Astrocyte of the hippocampus (primary cell): ENCODE measurements at regions not wholly inside any gene's neighbourhood (a gene's known extent, or its start where the extent isn't known, plus 50 kb on each side); places are given as distances from the start of the nearest gene placed in this dataset.
"Not testable (repeated sequence)": the region's sequence is repeated elsewhere in the genome, so short reads cannot be mapped to it uniquely, and the experiment has no call there.

Experiments used
- DNase-seq: peaks from one replicate; pipeline ENCODE4 v3.0.0; 2011; ENCODE audit warnings: low read depth, low spot score

- DNase-seq = peak; percentile 71
These were observed 102.9 kb upstream of the ARMC3 start for GRCh38 chr10:22824984-22825383.

GRCh38 chr10:22824520-22824919, 103.3 kb upstream of the ARMC3 start:
- no peak for DNase-seq

GRCh38 chr10:22823109-22823508, 104.7 kb upstream of the ARMC3 start:
- peak; percentile 85 for DNase-seq

- DNase-seq = not testable (repeated sequence)
These were observed 105.9 kb upstream of the ARMC3 start for GRCh38 chr10:22821921-22822320.

- no peak for DNase-seq
These were observed 106.4 kb upstream of the ARMC3 start for GRCh38 chr10:22821501-22821900.

GRCh38 chr10:22816298-22816653, 101.9 kb upstream of the PIP4K2A start:
- DNase-seq = peak; percentile 70

GRCh38 chr10:22810643-22811465, 96.5 kb upstream of the PIP4K2A start:
- DNase-seq = no peak

- no peak for DNase-seq
These were observed 92.9 kb upstream of the PIP4K2A start for GRCh38 chr10:22807238-22807637.

- DNase-seq = peak; percentile 83
These were observed 90.9 kb upstream of the PIP4K2A start for GRCh38 chr10:22805304-22805703.

- DNase-seq = peak; percentile 68
These were observed 89.0 kb upstream of the PIP4K2A start for GRCh38 chr10:22803261-22803885.

GRCh38 chr10:22801785-22802184, 87.4 kb upstream of the PIP4K2A start:
- no peak for DNase-seq

GRCh38 chr10:22797796-22798195, 83.4 kb upstream of the PIP4K2A start:
- DNase-seq = not testable (repeated sequence)

GRCh38 chr10:22795546-22795945, 81.2 kb upstream of the PIP4K2A start:
- DNase-seq = no peak

- DNase-seq = no peak
These were observed 77.8 kb upstream of the PIP4K2A start for GRCh38 chr10:22792161-22792560.

- no peak for DNase-seq
These were observed 77.3 kb upstream of the PIP4K2A start for GRCh38 chr10:22791665-22792064.

- no peak for DNase-seq
These were observed 70.3 kb upstream of the PIP4K2A start for GRCh38 chr10:22784668-22785067.

GRCh38 chr10:22783807-22784206, 69.4 kb upstream of the PIP4K2A start:
- DNase-seq = no peak

GRCh38 chr10:22780474-22780885, 66.1 kb upstream of the PIP4K2A start:
- DNase-seq = peak; percentile 79

GRCh38 chr10:22779331-22780019, 65.1 kb upstream of the PIP4K2A start:
- DNase-seq = peak; percentile 11

- DNase-seq = no peak
These were observed 59.7 kb upstream of the PIP4K2A start for GRCh38 chr10:22774102-22774501.

GRCh38 chr10:22771631-22772030, 57.3 kb upstream of the PIP4K2A start:
- not testable (repeated sequence) for DNase-seq

- DNase-seq = no peak
These were observed 55.9 kb upstream of the PIP4K2A start for GRCh38 chr10:22770270-22770669.

- no peak for DNase-seq
These were observed 53.5 kb upstream of the PIP4K2A start for GRCh38 chr10:22767859-22768258.
